IMR-90 (cell line): ENCODE measurements at regions not wholly inside any gene's neighbourhood (a gene's known extent, or its start where the extent isn't known, plus 50 kb on each side); places are given as distances from the start of the nearest gene placed in this dataset.

Source experiments
- ATAC-seq: fragments of 200-7000 bp; cut with Tn5 transposase; 2 replicates; pipeline ENCODE4 v1.9.1; 2020; ENCODE audit warnings: low read depth, mild to moderate bottlenecking, moderate library complexity
- BruUV-seq: library from RNA; stranded (reverse); fragments of 400-500 nt; replicated peaks from 2 replicates; lab custom pipeline; 2021; lab: Mats Ljungman, UMichigan
- CTCF ChIA-PET: fragments of 300-600 bp; formaldehyde crosslinking; extraction: SDS; loops from one replicate; lab custom pipeline; 2021; ENCODE audit warnings: antibody characterized with exemption; lab: Yijun Ruan, JAX
- POLR2A ChIA-PET: fragments of 300-600 bp; sonication (Branson Sonifier 250); formaldehyde crosslinking; loops from one replicate; lab custom pipeline; 2022; ENCODE audit warnings: antibody characterized with exemption; ENCODE audit not compliant: unreplicated experiment; lab: Charles Lee
- DNase-seq: peaks from one replicate; pipeline ENCODE4 v3.0.0; 2013
- H2AFZ ChIP-seq: replicated peaks from 2 replicates; pipeline ENCODE3; 2013; ENCODE audit warnings: low read length, mild to moderate bottlenecking; ENCODE audit not compliant: poor library complexity
- H2AK5ac ChIP-seq: 2 replicates; pipeline ENCODE4 v1.6.1; 2013; ENCODE audit warnings: low read depth, low read length, inconsistent platforms
- H2AK9ac ChIP-seq: replicated peaks from 2 replicates; pipeline ENCODE3; 2013; ENCODE audit warnings: mild to moderate bottlenecking, low read depth, low read length, moderate library complexity; ENCODE audit not compliant: poor library complexity
- H2BK120ac ChIP-seq: 2 replicates; pipeline ENCODE4 v1.6.1; 2013; ENCODE audit warnings: low read depth, low read length, inconsistent platforms
- H2BK15ac ChIP-seq: 3 replicates; pipeline ENCODE4 v1.6.1; 2013; ENCODE audit warnings: low read depth, low read length, inconsistent platforms
- H2BK20ac ChIP-seq: 2 replicates; pipeline ENCODE4 v1.6.1; 2013; ENCODE audit warnings: low read depth, mild to moderate bottlenecking, inconsistent platforms, low read length, moderate library complexity
- H2BK5ac ChIP-seq: 2 replicates; pipeline ENCODE4 v1.6.1; 2013; ENCODE audit warnings: mild to moderate bottlenecking, low read depth, low read length, inconsistent platforms; ENCODE audit not compliant: poor library complexity, severe bottlenecking
- H3K14ac ChIP-seq: replicated peaks from 2 replicates; pipeline ENCODE4 v1.6.1; 2013; ENCODE audit warnings: low read depth, low read length, inconsistent platforms
- H3K18ac ChIP-seq: 2 replicates; pipeline ENCODE4 v1.6.1; 2013; ENCODE audit warnings: low read depth, low read length, control low read depth
- H3K23ac ChIP-seq: 2 replicates; pipeline ENCODE4 v1.6.1; 2013; ENCODE audit warnings: low read depth, low read length, inconsistent platforms
- H3K27ac ChIP-seq: 2 replicates; pipeline ENCODE4 v1.5.1; 2013; ENCODE audit warnings: mild to moderate bottlenecking, control low read depth, low read length; ENCODE audit not compliant: insufficient read depth
- H3K27me3 ChIP-seq: 2 replicates; pipeline ENCODE4 v1.6.1; 2013; ENCODE audit warnings: low read length; ENCODE audit not compliant: control insufficient read depth, insufficient read depth
- H3K36me3 ChIP-seq: 2 replicates; pipeline ENCODE4 v1.6.1; 2013; ENCODE audit warnings: low read length, mixed read lengths; ENCODE audit not compliant: control insufficient read depth, insufficient read depth
- H3K4ac ChIP-seq: 2 replicates; pipeline ENCODE4 v1.6.1; 2013; ENCODE audit warnings: low read depth, low read length, inconsistent platforms
- H3K4me1 ChIP-seq: 2 replicates; pipeline ENCODE4 v1.6.1; 2013; ENCODE audit warnings: low read length, mixed read lengths; ENCODE audit not compliant: control insufficient read depth, insufficient read depth
- H3K4me2 ChIP-seq: 2 replicates; pipeline ENCODE4 v1.6.1; 2013; ENCODE audit warnings: low read depth, mild to moderate bottlenecking, control low read depth, low read length, moderate library complexity
- H3K4me3 ChIP-seq: 2 replicates; pipeline ENCODE4 v1.5.1; 2013; ENCODE audit warnings: low read depth, mild to moderate bottlenecking, control low read depth, low read length, moderate library complexity; ENCODE audit not compliant: insufficient read depth
- H3K56ac ChIP-seq: 2 replicates; pipeline ENCODE4 v1.6.1; 2013; ENCODE audit warnings: low read length, inconsistent platforms; ENCODE audit not compliant: insufficient read depth; ENCODE audit errors: extremely low read depth
- H3K79me1 ChIP-seq, 2 experiments: 2 replicates each; pipeline ENCODE4 v1.6.1; 2013; ENCODE audit warnings: low read length in 2 of 2, inconsistent platforms in 1 of 2, low read depth in 1 of 2
- H3K9ac ChIP-seq: 2 replicates; pipeline ENCODE4 v1.6.1; 2013; ENCODE audit warnings: low read depth, low read length, control low read depth
- H3K9me1 ChIP-seq: 2 replicates; pipeline ENCODE4 v1.6.1; 2013; ENCODE audit warnings: low read length, inconsistent platforms; ENCODE audit not compliant: insufficient read depth
- H3K9me3 ChIP-seq: 2 replicates; pipeline ENCODE4 v1.6.1; 2013; ENCODE audit warnings: low read length; ENCODE audit not compliant: control insufficient read depth, insufficient read depth
- H4K20me1 ChIP-seq: 2 replicates; pipeline ENCODE4 v1.6.1; 2013; ENCODE audit warnings: low read length, inconsistent platforms; ENCODE audit not compliant: insufficient read depth
- H4K5ac ChIP-seq: 2 replicates; pipeline ENCODE4 v1.6.1; 2013; ENCODE audit warnings: mild to moderate bottlenecking, low read depth, low read length, control low read depth
- H4K8ac ChIP-seq, 2 experiments: 2 replicates each; pipeline ENCODE4 v1.6.1; 2013; ENCODE audit warnings: low read depth in 2 of 2, low read length in 2 of 2, control low read depth in 1 of 2, inconsistent platforms in 1 of 2
- H4K91ac ChIP-seq: 2 replicates; pipeline ENCODE4 v1.6.1; 2013; ENCODE audit warnings: low read depth, low read length, inconsistent platforms; ENCODE audit not compliant: insufficient read depth
- BHLHE40 ChIP-seq: fragments of 150-350 bp; IDR thresholded peaks from 2 replicates; pipeline ENCODE4 v1.6.1; 2016; ENCODE audit warnings: mild to moderate bottlenecking, low read depth, low read length
- CEBPB ChIP-seq: IDR thresholded peaks from 2 replicates; pipeline ENCODE4 v1.6.1; 2012; ENCODE audit warnings: low read depth, low read length, improper control_type of control experiment
- CHD1 ChIP-seq: IDR thresholded peaks from 2 replicates; pipeline ENCODE4 v1.6.1; 2012; ENCODE audit warnings: low read depth, low read length, improper control_type of control experiment
- FOS ChIP-seq: fragments of 150-350 bp; IDR thresholded peaks from 2 replicates; pipeline ENCODE4 v1.6.1; 2016; ENCODE audit warnings: low read depth, low read length
- MAFK ChIP-seq: IDR thresholded peaks from 2 replicates; pipeline ENCODE4 v1.6.1; 2012; ENCODE audit warnings: low read depth, low read length, improper control_type of control experiment
- MAZ ChIP-seq: IDR thresholded peaks from 2 replicates; pipeline ENCODE4 v1.6.1; 2012; ENCODE audit warnings: low read depth, mild to moderate bottlenecking, low read length, improper control_type of control experiment, moderate library complexity, borderline replicate concordance
- MXI1 ChIP-seq: IDR thresholded peaks from 2 replicates; pipeline ENCODE4 v1.6.1; 2012; ENCODE audit warnings: low read depth, mild to moderate bottlenecking, low read length, moderate library complexity, borderline replicate concordance
- NFE2L2 ChIP-seq: fragments of 150-350 bp; IDR thresholded peaks from 2 replicates; pipeline ENCODE4 v1.6.1; 2016; ENCODE audit warnings: low read depth, mild to moderate bottlenecking, low read length
- POLR2A ChIP-seq: IDR thresholded peaks from 2 replicates; pipeline ENCODE4 v1.6.1; 2012; ENCODE audit warnings: mild to moderate bottlenecking, low read depth, low read length
- RAD21 ChIP-seq: IDR thresholded peaks from 2 replicates; pipeline ENCODE4 v1.6.1; 2012; ENCODE audit warnings: low read length, improper control_type of control experiment
- RCOR1 ChIP-seq: IDR thresholded peaks from 2 replicates; pipeline ENCODE4 v1.6.1; 2012; ENCODE audit warnings: mild to moderate bottlenecking, low read length, improper control_type of control experiment; ENCODE audit not compliant: insufficient replicate concordance
- SMC3 ChIP-seq: fragments of 150-350 bp; IDR thresholded peaks from 2 replicates; pipeline ENCODE4 v1.6.1; 2016; ENCODE audit warnings: low read depth, mild to moderate bottlenecking, antibody characterized with exemption, low read length, moderate library complexity
- WGBS, 2 experiments: methylation state at CpG; one replicate each; pipeline versions ENCODE4 v1.1.5 to v1.1.7; 2013; ENCODE audit warnings: missing lambda C conversion rate in 2 of 2; ENCODE audit not compliant: insufficient read length in 1 of 2; ENCODE audit errors: extremely low coverage in 2 of 2; 5-methylcytosine and 5-hydroxymethylcytosine counted together
- dilution Hi-C: fragments of 300-500 bp; cut with HindIII; formaldehyde crosslinking; loops from one replicate; pipeline ENCODE4 v1.14.3; 2018; ENCODE audit warnings: low sequenced_read_pairs; ENCODE audit not compliant: unreplicated experiment
- in situ Hi-C: fragments of 300-500 bp; cut with MboI; formaldehyde crosslinking; loops from 3 replicates; pipeline ENCODE4 v1.14.3; 2019; ENCODE audit warnings: low sequenced_read_pairs, inconsistent platforms, mixed read lengths
- intact Hi-C: fragments of 100-400 bp; cut with micrococcal nuclease; formaldehyde crosslinking; loops from 2 replicates; pipeline ENCODE4 v1.10.0; 2022
- TF ChIP-seq, protein P1 (sequence below): fragments of 150-350 bp; IDR thresholded peaks from 2 replicates; pipeline ENCODE4 v1.6.1; 2017; ENCODE audit warnings: mild to moderate bottlenecking, antibody characterized with exemption, low read length, low read depth
- TF ChIP-seq, protein P2 (sequence below): conservative IDR thresholded peaks from 2 replicates; pipeline ENCODE4 v1.5.1; 2012; ENCODE audit warnings: mild to moderate bottlenecking, low read depth, low read length, improper control_type of control experiment
- TF ChIP-seq, protein P3 (sequence below): fragments of 150-350 bp; IDR thresholded peaks from 2 replicates; pipeline ENCODE4 v1.6.1; 2016; ENCODE audit warnings: low read depth, mild to moderate bottlenecking, low read length, moderate library complexity, borderline replicate concordance

DNA sequence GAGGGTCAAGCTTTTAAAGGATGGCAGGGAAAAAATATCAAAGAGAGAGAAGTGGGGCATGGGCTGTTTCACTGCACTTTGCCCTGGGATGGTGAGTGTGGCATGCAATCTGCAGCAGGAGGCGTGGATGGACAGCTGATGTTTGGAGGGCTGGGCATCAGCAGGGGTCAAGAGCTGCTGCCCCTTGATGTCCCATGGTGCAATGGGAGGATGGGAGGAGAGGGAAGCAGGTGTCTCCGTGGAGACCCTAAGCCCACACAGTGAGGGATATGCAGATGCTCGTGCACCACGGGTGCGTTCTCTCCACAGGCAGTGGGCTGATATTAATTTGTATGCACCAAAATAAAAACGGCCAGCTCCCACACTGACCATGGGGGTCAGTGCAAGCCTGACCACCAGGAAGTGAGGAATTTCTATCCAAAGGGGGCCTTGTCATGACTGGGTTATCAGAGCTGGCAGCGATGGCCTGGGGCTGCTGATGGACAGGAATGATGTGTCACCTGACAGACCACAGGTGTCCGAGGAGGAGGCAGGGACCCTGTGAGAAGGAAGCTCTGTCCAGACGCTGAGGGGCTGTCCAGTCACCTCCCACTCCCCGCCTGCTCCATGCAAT is 183.6 kb downstream of the IRF8 start:
- dilution Hi-C loops: no loop called here
- Histone ChIP-seq H3K9ac (no peak overlapping the region), H3K9me3 (no peaks in the 10 kb centered on the region), H3K14ac (no peak overlapping the region), H2BK20ac (no peak overlapping the region), H4K20me1 (no peaks in the 10 kb centered on the region), H2AK5ac (no peak overlapping the region), H3K4ac (no peak overlapping the region), H4K91ac (no peak overlapping the region), H3K27ac (no peak overlapping the region), H3K4me2 (no peak overlapping the region), H2AK9ac (no peak overlapping the region), H4K8ac (no peak overlapping the region), H3K56ac (no peak overlapping the region), H2AFZ (no peak overlapping the region), H3K79me1 (no peaks in the 10 kb centered on the region), H2BK5ac (no peak overlapping the region), H2BK15ac (no peak overlapping the region), H4K5ac (no peak overlapping the region; the same call in 1 of the 2 replicates), H3K23ac (no peak overlapping the region), H3K4me3 (no peak overlapping the region), H2BK120ac (no peak overlapping the region; the same call in 1 of the 2 replicates), H3K36me3 (no peaks in the 10 kb centered on the region), H3K9me1 (no peaks in the 10 kb centered on the region), H3K18ac (no peak overlapping the region), H3K4me1 (peaks cover 2% of the 10 kb centered on the region; the same call in 1 of the 2 replicates), H3K27me3 (no peaks in the 10 kb centered on the region)
- CTCF ChIA-PET: no interaction called here
- TF ChIP-seq, protein P1, sequence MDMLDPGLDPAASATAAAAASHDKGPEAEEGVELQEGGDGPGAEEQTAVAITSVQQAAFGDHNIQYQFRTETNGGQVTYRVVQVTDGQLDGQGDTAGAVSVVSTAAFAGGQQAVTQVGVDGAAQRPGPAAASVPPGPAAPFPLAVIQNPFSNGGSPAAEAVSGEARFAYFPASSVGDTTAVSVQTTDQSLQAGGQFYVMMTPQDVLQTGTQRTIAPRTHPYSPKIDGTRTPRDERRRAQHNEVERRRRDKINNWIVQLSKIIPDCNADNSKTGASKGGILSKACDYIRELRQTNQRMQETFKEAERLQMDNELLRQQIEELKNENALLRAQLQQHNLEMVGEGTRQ: no peak
- TF ChIP-seq BHLHE40 (no peak), CHD1 (no peak), FOS (no peak), RAD21 (no peak), RCOR1 (no peak), MAFK (no peak), SMC3 (no peak), NFE2L2 (no peak), CEBPB (no peak), MAZ (no peak), POLR2A (no peak), MXI1 (no peak)
- TF ChIP-seq, protein P2, sequence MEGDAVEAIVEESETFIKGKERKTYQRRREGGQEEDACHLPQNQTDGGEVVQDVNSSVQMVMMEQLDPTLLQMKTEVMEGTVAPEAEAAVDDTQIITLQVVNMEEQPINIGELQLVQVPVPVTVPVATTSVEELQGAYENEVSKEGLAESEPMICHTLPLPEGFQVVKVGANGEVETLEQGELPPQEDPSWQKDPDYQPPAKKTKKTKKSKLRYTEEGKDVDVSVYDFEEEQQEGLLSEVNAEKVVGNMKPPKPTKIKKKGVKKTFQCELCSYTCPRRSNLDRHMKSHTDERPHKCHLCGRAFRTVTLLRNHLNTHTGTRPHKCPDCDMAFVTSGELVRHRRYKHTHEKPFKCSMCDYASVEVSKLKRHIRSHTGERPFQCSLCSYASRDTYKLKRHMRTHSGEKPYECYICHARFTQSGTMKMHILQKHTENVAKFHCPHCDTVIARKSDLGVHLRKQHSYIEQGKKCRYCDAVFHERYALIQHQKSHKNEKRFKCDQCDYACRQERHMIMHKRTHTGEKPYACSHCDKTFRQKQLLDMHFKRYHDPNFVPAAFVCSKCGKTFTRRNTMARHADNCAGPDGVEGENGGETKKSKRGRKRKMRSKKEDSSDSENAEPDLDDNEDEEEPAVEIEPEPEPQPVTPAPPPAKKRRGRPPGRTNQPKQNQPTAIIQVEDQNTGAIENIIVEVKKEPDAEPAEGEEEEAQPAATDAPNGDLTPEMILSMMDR: no peak
- TF ChIP-seq, protein P3, sequence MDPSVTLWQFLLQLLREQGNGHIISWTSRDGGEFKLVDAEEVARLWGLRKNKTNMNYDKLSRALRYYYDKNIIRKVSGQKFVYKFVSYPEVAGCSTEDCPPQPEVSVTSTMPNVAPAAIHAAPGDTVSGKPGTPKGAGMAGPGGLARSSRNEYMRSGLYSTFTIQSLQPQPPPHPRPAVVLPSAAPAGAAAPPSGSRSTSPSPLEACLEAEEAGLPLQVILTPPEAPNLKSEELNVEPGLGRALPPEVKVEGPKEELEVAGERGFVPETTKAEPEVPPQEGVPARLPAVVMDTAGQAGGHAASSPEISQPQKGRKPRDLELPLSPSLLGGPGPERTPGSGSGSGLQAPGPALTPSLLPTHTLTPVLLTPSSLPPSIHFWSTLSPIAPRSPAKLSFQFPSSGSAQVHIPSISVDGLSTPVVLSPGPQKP: no peak
- BruUV-seq: no TSS peak
- in situ Hi-C loops: no loop called here
- DNase-seq (no peak), ATAC-seq (no peak)
- 100% methylated on average over 1 of the region's 10 CpGs; no CpG with 5 or more reads in 1 of the 2 experiments for WGBS, 2 experiments
- intact Hi-C loops: no loop called here
- POLR2A ChIA-PET: no interaction called here
